HL-60 (cell line): ENCODE measurements at regions not wholly inside any gene's neighbourhood (a gene's known extent, or its start where the extent isn't known, plus 50 kb on each side); places are given as distances from the start of the nearest gene placed in this dataset.

Source experiments
- DNase-seq, 2 experiments: peaks; one replicate each; pipeline ENCODE4 v3.0.0-alpha.2; 2010 to 2020; ENCODE audit warnings: low read depth in 1 of 2, low spot score in 1 of 2
- H3K27ac ChIP-seq: fragments of 250-450 bp; sonication (Bioruptor Pico); replicated peaks from 2 replicates; pipeline ENCODE4 v1.5.1; 2020; ENCODE audit warnings: mild to moderate bottlenecking, moderate library complexity
- H3K27me3 ChIP-seq: fragments of 250-450 bp; sonication (Bioruptor Pico); 2 replicates; pipeline ENCODE4 v1.5.1; 2021; ENCODE audit warnings: mild to moderate bottlenecking, moderate library complexity; ENCODE audit not compliant: insufficient read depth, poor library complexity, severe bottlenecking
- H3K4me3 ChIP-seq: replicated peaks from 2 replicates; pipeline ENCODE4 v1.5.1; 2011; ENCODE audit warnings: mild to moderate bottlenecking, control low read depth, low read length; ENCODE audit not compliant: insufficient read depth
- CTCF ChIP-seq: IDR thresholded peaks from one replicate; pipeline ENCODE4 v1.5.1; 2011; ENCODE audit warnings: low read length, control low read depth, inconsistent platforms; ENCODE audit not compliant: insufficient read depth
- GABPA ChIP-seq: IDR thresholded peaks from 2 replicates; pipeline ENCODE4 v1.6.1; 2012; ENCODE audit warnings: low read depth
- POLR2AphosphoS5 ChIP-seq: IDR thresholded peaks from 2 replicates; pipeline ENCODE4 v1.6.1; 2012; ENCODE audit warnings: low read depth
- REST ChIP-seq: IDR thresholded peaks from 2 replicates; pipeline ENCODE4 v1.6.1; 2012; ENCODE audit warnings: low read depth; ENCODE audit not compliant: insufficient replicate concordance
- SPI1 ChIP-seq: IDR thresholded peaks from 2 replicates; pipeline ENCODE4 v1.6.1; 2012; ENCODE audit warnings: low read depth, mild to moderate bottlenecking, borderline replicate concordance

GRCh38 chr7:32178677-32179366, 108.6 kb upstream of the PDE1C start:
- TF ChIP-seq GABPA (no peak), POLR2AphosphoS5 (no peak), SPI1 (no peak), REST (no peak), CTCF (no peak)
- Histone ChIP-seq H3K27me3 (no peaks in the 10 kb centered on the region), H3K27ac (no peak overlapping the region), H3K4me3 (no peak overlapping the region)
- DNase-seq: no peak

- no peak for DNase-seq
- Histone ChIP-seq H3K27ac (no peak overlapping the region), H3K4me3 (no peak overlapping the region), H3K27me3 (no peaks in the 10 kb centered on the region)
- no peak for TF ChIP-seq GABPA
- no peak for TF ChIP-seq POLR2AphosphoS5
- TF ChIP-seq CTCF: no peak
- no peak for TF ChIP-seq REST
- TF ChIP-seq SPI1: no peak
Observed at GRCh38 chr7:32177232-32177631, 107.0 kb upstream of the PDE1C start.

GRCh38 chr7:32175099-32175498, 104.9 kb upstream of the PDE1C start:
- no peak overlapping the region for H3K4me3 ChIP-seq
- no peaks in the 10 kb centered on the region for H3K27me3 ChIP-seq
- TF ChIP-seq CTCF: no peak
- no peak for TF ChIP-seq SPI1
- no peak for TF ChIP-seq REST
- no peak for TF ChIP-seq GABPA
- no peak for TF ChIP-seq POLR2AphosphoS5
- no peak overlapping the region for H3K27ac ChIP-seq
- DNase-seq: no peak
